ENCODE measurements at regions not wholly inside any gene's neighbourhood (a gene's known extent, or its start where the extent isn't known, plus 50 kb on each side); places are given as distances from the start of the nearest gene placed in this dataset.

DNA sequence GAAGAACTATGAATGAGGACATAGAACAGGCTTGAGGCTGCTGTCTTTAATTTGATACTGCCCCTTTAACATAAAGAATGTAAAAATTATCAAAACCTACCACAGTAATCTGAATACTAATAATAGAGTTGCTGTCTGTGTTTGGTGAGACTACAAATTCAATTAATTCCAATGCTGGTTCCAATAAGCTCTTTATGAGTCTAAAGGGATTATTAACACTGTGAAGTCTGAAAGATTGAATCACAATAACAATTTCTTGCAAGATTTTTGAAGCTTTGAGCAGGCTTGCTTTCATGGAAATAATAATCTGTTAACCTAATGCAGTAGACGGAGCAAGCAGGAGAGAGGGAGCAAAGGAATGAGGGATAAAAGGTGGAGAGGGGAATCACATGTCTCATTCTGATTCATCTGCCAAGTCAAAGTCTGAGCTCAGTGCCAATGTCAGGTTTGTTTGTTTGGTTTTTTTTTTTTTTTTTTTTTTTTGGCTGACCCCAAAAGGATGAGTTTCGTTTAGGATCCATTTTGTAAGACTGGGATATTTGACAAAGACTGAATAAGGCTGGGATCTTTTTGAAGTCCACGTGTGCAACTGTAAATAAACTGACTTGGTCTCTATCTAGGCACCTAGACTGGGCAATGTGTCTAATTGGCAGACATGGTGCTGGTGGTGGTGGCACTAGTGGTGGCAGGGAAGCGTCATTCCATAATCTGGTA lies 211.6 kb downstream of the RNF144B start:
- POLR2A ChIA-PET (ENCODE audit: unreplicated experiment): interaction anchor here (0.7 kb wide), 1 partner anchor 1453 kb away, joined by 8 read pairs; no protein-coding TSS in a partner anchor
- H2AK5ac ChIP-seq (ENCODE audit: low read depth, low read length): no peak overlapping the region
- no peak overlapping the region for H2BK15ac ChIP-seq (ENCODE audit: low read depth, low read length)
- no peak overlapping the region for H2BK5ac ChIP-seq (ENCODE audit: low read depth, low read length, poor library complexity, severe bottlenecking)
- H3K4me3 ChIP-seq (ENCODE audit: insufficient read depth, low read depth, low read length): no peak overlapping the region
- no peak overlapping the region for H3K4ac ChIP-seq (ENCODE audit: low read depth, low read length)
- no peak overlapping the region for H4K8ac ChIP-seq (ENCODE audit: low read depth in 2 of 2, low read length in 2 of 2)
- no peak overlapping the region for H3K9ac ChIP-seq (ENCODE audit: low read depth, low read length)
- no peak overlapping the region for H2BK120ac ChIP-seq (ENCODE audit: low read depth, low read length)
- no TSS peak for BruUV-seq (replicated peaks)
- no peak overlapping the region for H3K27ac ChIP-seq (ENCODE audit: insufficient read depth, low read length)
- H4K5ac ChIP-seq (ENCODE audit: low read depth, low read length): no peak overlapping the region
- no peaks in the 10 kb centered on the region for H3K4me1 ChIP-seq (ENCODE audit: control insufficient read depth, insufficient read depth, low read length)
- H3K9me1 ChIP-seq (ENCODE audit: insufficient read depth, low read length): no peaks in the 10 kb centered on the region
- no peak overlapping the region for H2AK9ac ChIP-seq (replicated peaks; ENCODE audit: low read depth, low read length, poor library complexity)
- TF ChIP-seq RAD21 (IDR thresholded peaks at IDR 0.05; ENCODE audit: low read length): no peak
- no peak for TF ChIP-seq MAZ (IDR thresholded peaks at IDR 0.05; ENCODE audit: borderline replicate concordance, low read depth, low read length)
- no peak for TF ChIP-seq NFE2L2 (IDR thresholded peaks at IDR 0.05; ENCODE audit: low read depth, low read length)
- no peak for TF ChIP-seq SMC3 (IDR thresholded peaks at IDR 0.05; ENCODE audit: low read depth, low read length)
- TF ChIP-seq CEBPB (IDR thresholded peaks at IDR 0.05; ENCODE audit: low read depth, low read length): no peak
- TF ChIP-seq CHD1 (IDR thresholded peaks at IDR 0.05; ENCODE audit: low read depth, low read length): no peak
- TF ChIP-seq, protein P1, sequence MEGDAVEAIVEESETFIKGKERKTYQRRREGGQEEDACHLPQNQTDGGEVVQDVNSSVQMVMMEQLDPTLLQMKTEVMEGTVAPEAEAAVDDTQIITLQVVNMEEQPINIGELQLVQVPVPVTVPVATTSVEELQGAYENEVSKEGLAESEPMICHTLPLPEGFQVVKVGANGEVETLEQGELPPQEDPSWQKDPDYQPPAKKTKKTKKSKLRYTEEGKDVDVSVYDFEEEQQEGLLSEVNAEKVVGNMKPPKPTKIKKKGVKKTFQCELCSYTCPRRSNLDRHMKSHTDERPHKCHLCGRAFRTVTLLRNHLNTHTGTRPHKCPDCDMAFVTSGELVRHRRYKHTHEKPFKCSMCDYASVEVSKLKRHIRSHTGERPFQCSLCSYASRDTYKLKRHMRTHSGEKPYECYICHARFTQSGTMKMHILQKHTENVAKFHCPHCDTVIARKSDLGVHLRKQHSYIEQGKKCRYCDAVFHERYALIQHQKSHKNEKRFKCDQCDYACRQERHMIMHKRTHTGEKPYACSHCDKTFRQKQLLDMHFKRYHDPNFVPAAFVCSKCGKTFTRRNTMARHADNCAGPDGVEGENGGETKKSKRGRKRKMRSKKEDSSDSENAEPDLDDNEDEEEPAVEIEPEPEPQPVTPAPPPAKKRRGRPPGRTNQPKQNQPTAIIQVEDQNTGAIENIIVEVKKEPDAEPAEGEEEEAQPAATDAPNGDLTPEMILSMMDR (conservative IDR thresholded peaks at IDR 0.05; ENCODE audit: low read depth, low read length): no peak
- TF ChIP-seq, protein P2, sequence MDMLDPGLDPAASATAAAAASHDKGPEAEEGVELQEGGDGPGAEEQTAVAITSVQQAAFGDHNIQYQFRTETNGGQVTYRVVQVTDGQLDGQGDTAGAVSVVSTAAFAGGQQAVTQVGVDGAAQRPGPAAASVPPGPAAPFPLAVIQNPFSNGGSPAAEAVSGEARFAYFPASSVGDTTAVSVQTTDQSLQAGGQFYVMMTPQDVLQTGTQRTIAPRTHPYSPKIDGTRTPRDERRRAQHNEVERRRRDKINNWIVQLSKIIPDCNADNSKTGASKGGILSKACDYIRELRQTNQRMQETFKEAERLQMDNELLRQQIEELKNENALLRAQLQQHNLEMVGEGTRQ (IDR thresholded peaks at IDR 0.05; ENCODE audit: low read depth, low read length): no peak
- TF ChIP-seq FOS (IDR thresholded peaks at IDR 0.05; ENCODE audit: low read depth, low read length): no peak
- no peak for TF ChIP-seq POLR2A (IDR thresholded peaks at IDR 0.05; ENCODE audit: low read depth, low read length)
- TF ChIP-seq, protein P3, sequence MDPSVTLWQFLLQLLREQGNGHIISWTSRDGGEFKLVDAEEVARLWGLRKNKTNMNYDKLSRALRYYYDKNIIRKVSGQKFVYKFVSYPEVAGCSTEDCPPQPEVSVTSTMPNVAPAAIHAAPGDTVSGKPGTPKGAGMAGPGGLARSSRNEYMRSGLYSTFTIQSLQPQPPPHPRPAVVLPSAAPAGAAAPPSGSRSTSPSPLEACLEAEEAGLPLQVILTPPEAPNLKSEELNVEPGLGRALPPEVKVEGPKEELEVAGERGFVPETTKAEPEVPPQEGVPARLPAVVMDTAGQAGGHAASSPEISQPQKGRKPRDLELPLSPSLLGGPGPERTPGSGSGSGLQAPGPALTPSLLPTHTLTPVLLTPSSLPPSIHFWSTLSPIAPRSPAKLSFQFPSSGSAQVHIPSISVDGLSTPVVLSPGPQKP (IDR thresholded peaks at IDR 0.05; ENCODE audit: borderline replicate concordance, low read depth, low read length): no peak
- TF ChIP-seq RCOR1 (IDR thresholded peaks at IDR 0.05; ENCODE audit: insufficient replicate concordance, low read length): no peak
- TF ChIP-seq MAFK (IDR thresholded peaks at IDR 0.05; ENCODE audit: low read depth, low read length): no peak
- TF ChIP-seq BHLHE40 (IDR thresholded peaks at IDR 0.05; ENCODE audit: low read depth, low read length): no peak
- no peak for TF ChIP-seq MXI1 (IDR thresholded peaks at IDR 0.05; ENCODE audit: borderline replicate concordance, low read depth, low read length)
- no peak for TF ChIP-seq RFX5 (IDR thresholded peaks at IDR 0.05; ENCODE audit: low read depth, low read length)
- H3K79me1 ChIP-seq (ENCODE audit: low read depth in 1 of 2, low read length in 2 of 2): no peaks in the 10 kb centered on the region
- H3K18ac ChIP-seq (ENCODE audit: low read depth, low read length): no peak overlapping the region
- H3K9me3 ChIP-seq (ENCODE audit: control insufficient read depth, insufficient read depth, low read length): no peaks in the 10 kb centered on the region
- H4K91ac ChIP-seq (ENCODE audit: insufficient read depth, low read depth, low read length): no peak overlapping the region
- no peaks in the 10 kb centered on the region for H3K36me3 ChIP-seq (ENCODE audit: control insufficient read depth, insufficient read depth, low read length)
- H3K27me3 ChIP-seq (ENCODE audit: control insufficient read depth, insufficient read depth, low read length): no peaks in the 10 kb centered on the region; the same call in 1 of the 2 replicates
- no peak overlapping the region for H3K56ac ChIP-seq (ENCODE audit: extremely low read depth, insufficient read depth, low read length)
- no peak for DNase-seq
- no peak overlapping the region for H2BK20ac ChIP-seq (ENCODE audit: low read depth, low read length)
- no peak overlapping the region for H3K14ac ChIP-seq (replicated peaks; ENCODE audit: low read depth, low read length)
- H3K23ac ChIP-seq (ENCODE audit: low read depth, low read length): no peak overlapping the region
- in situ Hi-C loops (cut with MboI; ENCODE audit: low sequenced_read_pairs): loop anchor here (25.0 kb wide), 1 partner anchor 1264 kb away; no protein-coding TSS in a partner anchor
- H4K20me1 ChIP-seq (ENCODE audit: insufficient read depth, low read length): no peaks in the 10 kb centered on the region
- intact Hi-C loops (cut with micrococcal nuclease): no loop called here
- H2AFZ ChIP-seq (replicated peaks; ENCODE audit: low read length, poor library complexity): no peak overlapping the region
- H3K4me2 ChIP-seq (ENCODE audit: low read depth, low read length): no peak overlapping the region
- ATAC-seq (ENCODE audit: low read depth): no peak
- CTCF ChIA-PET: interaction anchor here (0.7 kb wide), 1 partner anchor 1287 kb away, joined by 3 read pairs; no protein-coding TSS in a partner anchor
- dilution Hi-C loops (cut with HindIII; ENCODE audit: low sequenced_read_pairs, unreplicated experiment): no loop called here
- 0% methylated on average over 1 of the region's 4 CpGs; no CpG with 5 or more reads in 1 of the 2 experiments for WGBS, 2 experiments (ENCODE audit: extremely low coverage in 2 of 2, insufficient read length in 1 of 2)

All from IMR-90 (cell line).